K562 (cell line): ENCODE measurements at regions not wholly inside any gene's neighbourhood (a gene's known extent, or its start where the extent isn't known, plus 50 kb on each side); places are given as distances from the start of the nearest gene placed in this dataset.
A peak's percentile ranks its signal among the peaks of the same experiment; 100 is the strongest.

Experiments used
- ATAC-seq: fragments of 200-7000 bp; cut with Tn5 transposase; 3 replicates; pipeline ENCODE4 v1.9.1; 2020; ENCODE audit warnings: moderate library complexity
- BruUV-seq: library from RNA; stranded (reverse); fragments of 400-500 nt; replicated peaks from 2 replicates; lab custom pipeline; 2021; lab: Mats Ljungman, UMichigan
- CTCF ChIA-PET: fragments of 300-600 bp; formaldehyde crosslinking; extraction: SDS; loops from one replicate; lab custom pipeline; 2021; ENCODE audit warnings: low intra/inter-chr PET ratio; lab: Yijun Ruan, JAX
- POLR2A ChIA-PET: fragments of 300-600, 350-650 bp; sonication (Branson Sonifier 250); formaldehyde crosslinking; extraction: SDS; loops from one replicate; lab custom pipeline; 2021; ENCODE audit warnings: antibody characterized with exemption, inconsistent platforms; lab: Yijun Ruan, JAX
- DNase-seq, 4 experiments: peaks; one replicate each; pipeline versions ENCODE4 v3.0.0 to v3.0.0-alpha.2; 2011 to 2018; ENCODE audit warnings: low spot score in 3 of 4, mixed read lengths in 3 of 4; ENCODE audit errors: extremely low read depth in 1 of 4
- FAIRE-seq: peaks from 2 replicates; lab custom pipeline; 2011; peaks lifted over from hg19 to GRCh38; lab: Jason Lieb, UNC
- H2AFZ ChIP-seq: 2 replicates; pipeline ENCODE4 v1.6.0; 2011; ENCODE audit warnings: low read depth, low read length, control low read depth, inconsistent platforms
- H3K27ac ChIP-seq: fragments of 200-600 bp; 3 replicates; pipeline ENCODE4 v1.8.0; 2011; ENCODE audit warnings: low read depth, mild to moderate bottlenecking, control low read depth, inconsistent platforms, low read length, moderate library complexity, mixed read lengths; ENCODE audit errors: extremely low read depth
- H3K27me3 ChIP-seq, 2 experiments: fragments of 300-600 bp in 1 of 2; 2 replicates in 1 of 2; 3 replicates in 1 of 2; pipeline versions ENCODE4 v1.6.0 to v1.8.0; 2011; ENCODE audit warnings: inconsistent platforms in 2 of 2, low read length in 2 of 2, mild to moderate bottlenecking in 1 of 2, mixed read lengths in 1 of 2, moderate library complexity in 1 of 2; ENCODE audit not compliant: control insufficient read depth in 2 of 2, insufficient read depth in 2 of 2
- H3K36me3 ChIP-seq: fragments of 300-600 bp; 3 replicates; pipeline ENCODE4 v1.8.0; 2011; ENCODE audit warnings: mild to moderate bottlenecking, low read length, inconsistent platforms; ENCODE audit not compliant: control insufficient read depth, insufficient read depth
- H3K4me1 ChIP-seq, 2 experiments: fragments of 200-600 bp in 1 of 2; replicated peaks in 1 of 2; 2 replicates in 1 of 2; 3 replicates in 1 of 2; pipeline versions ENCODE4 v1.5.1 to v1.8.0; 2011; ENCODE audit warnings: inconsistent platforms in 2 of 2, low read length in 2 of 2, mild to moderate bottlenecking in 1 of 2, mixed read lengths in 1 of 2, moderate library complexity in 1 of 2; ENCODE audit not compliant: control insufficient read depth in 2 of 2, insufficient read depth in 2 of 2
- H3K4me2 ChIP-seq: 2 replicates; pipeline ENCODE4 v1.6.1; 2011; ENCODE audit warnings: low read length, control low read depth, inconsistent platforms, mixed read lengths; ENCODE audit not compliant: insufficient read depth
- H3K4me3 ChIP-seq: fragments of 200-600 bp; sonication (generic), shearing (Covaris generic); 2 replicates; pipeline ENCODE4 v1.5.1; 2016; ENCODE audit warnings: control low read depth, inconsistent platforms
- H3K79me2 ChIP-seq: fragments of 200-600 bp; 3 replicates; pipeline ENCODE4 v1.8.0; 2011; ENCODE audit warnings: low read length, inconsistent platforms; ENCODE audit not compliant: control insufficient read depth, insufficient read depth
- H3K9ac ChIP-seq, 2 experiments: 2 replicates each; pipeline versions ENCODE4 v1.6.0 to v1.6.1; 2011; ENCODE audit warnings: low read depth in 2 of 2, low read length in 2 of 2, control low read depth in 1 of 2, inconsistent platforms in 1 of 2, mild to moderate bottlenecking in 1 of 2, mixed read lengths in 1 of 2; ENCODE audit not compliant: insufficient read depth in 1 of 2
- H3K9me1 ChIP-seq: one replicate; pipeline ENCODE4 v1.6.0; 2011; ENCODE audit warnings: inconsistent platforms, mild to moderate bottlenecking, low read length, moderate library complexity; ENCODE audit not compliant: control insufficient read depth, insufficient read depth
- H3K9me3 ChIP-seq: replicated peaks from 2 replicates; pipeline ENCODE4 v1.5.1; 2011; ENCODE audit warnings: low read depth, low read length, inconsistent platforms; ENCODE audit not compliant: control insufficient read depth, insufficient read depth
- H4K20me1 ChIP-seq: replicated peaks from 2 replicates; pipeline ENCODE4 v1.6.1; 2011; ENCODE audit warnings: low read length, inconsistent platforms, mixed read lengths; ENCODE audit not compliant: control insufficient read depth, insufficient read depth
- BRD9 ChIP-seq: fragments of 450-650 bp; IDR thresholded peaks from 2 replicates; pipeline ENCODE4 v1.6.1; 2018; ENCODE audit warnings: low read depth; ENCODE audit not compliant: partially characterized antibody
- ELK3 ChIP-seq: fragments of 450-650 bp; formaldehyde crosslinking; IDR thresholded peaks from 2 replicates; pipeline ENCODE4 v1.4.0; 2020; ENCODE audit warnings: mild to moderate bottlenecking
- FOSL1 ChIP-seq: fragments of 200-800 bp; sonication (Bioruptor generic); conservative IDR thresholded peaks from 2 replicates; pipeline ENCODE4 v1.6.1; 2016; ENCODE audit warnings: missing genetic modification characterization, missing compliant biosample characterization
- SNIP1 ChIP-seq: fragments of 450-650 bp; IDR thresholded peaks from 2 replicates; pipeline ENCODE4 v1.7.1; 2017; ENCODE audit warnings: low read depth, mild to moderate bottlenecking
- ZHX1 ChIP-seq: fragments of 150-350 bp; conservative IDR thresholded peaks from 2 replicates; pipeline ENCODE4 v1.6.1; 2014; ENCODE audit warnings: low read length
- ZNF655 ChIP-seq: fragments of 250-450 bp; sonication (Bioruptor Pico); IDR thresholded peaks from 2 replicates; pipeline ENCODE4 v1.5.0; 2021
- WGBS: fragments of 100-300 bp; shearing (Covaris generic); methylation state at CpG from one replicate; pipeline ENCODE4 v1.1.6; 2016; ENCODE audit warnings: low coverage, mixed read lengths; ENCODE audit not compliant: insufficient coverage; ENCODE audit errors: missing lambda C conversion rate; 5-methylcytosine and 5-hydroxymethylcytosine counted together
- in situ Hi-C: fragments of 300-500 bp; cut with MboI; formaldehyde crosslinking; loops from 4 replicates; pipeline ENCODE4 v1.15.0; 2018; ENCODE audit warnings: inconsistent platforms, mixed read lengths
- intact Hi-C: fragments of 100-400 bp; cut with micrococcal nuclease; formaldehyde crosslinking; loops from 2 replicates; pipeline ENCODE4 v1.14.2; 2022
- TF ChIP-seq, protein P1 (sequence below): conservative IDR thresholded peaks from 2 replicates; pipeline ENCODE4 v1.6.1; 2011; ENCODE audit warnings: low read depth, mild to moderate bottlenecking, low read length; ENCODE audit not compliant: control insufficient read depth

GRCh38 chr13:99733346-99733745 lies 232.1 kb downstream of the TM9SF2 start:
- H3K4me1 ChIP-seq, result peaks cover 0 to 3% of the 10 kb centered on the region in 2 experiments; a peak in 1 of 5 replicates
- FAIRE-seq, result peak; percentile 11

GRCh38 chr13:99731747-99732146 lies 230.5 kb downstream of the TM9SF2 start:
- intact Hi-C loops (no loop called here), in situ Hi-C loops (no loop called here)
- H2AFZ ChIP-seq, result no peak overlapping the region
- DNase-seq, result no peak
- no TSS peak for BruUV-seq
- ATAC-seq, result no peak; the same call in 1 of the 3 replicates
- WGBS, result 7% methylated on average over 3 of the region's 4 CpGs
- no peaks in the 10 kb centered on the region for H3K9me3 ChIP-seq
- CTCF ChIA-PET, result no interaction called here
- H3K4me3 ChIP-seq, result no peak overlapping the region
- peaks cover 0 to 3% of the 10 kb centered on the region in 2 experiments; a peak in 1 of 5 replicates for H3K4me1 ChIP-seq
- no peak for FAIRE-seq
- no peaks in the 10 kb centered on the region for H3K36me3 ChIP-seq
- POLR2A ChIA-PET, result interaction anchor here (0.9 kb wide), 1 partner anchor 9 kb away, joined by 4 read pairs; no protein-coding TSS in a partner anchor
- H3K4me2 ChIP-seq, result no peak overlapping the region
- H3K27ac ChIP-seq, result no peak overlapping the region
- H4K20me1 ChIP-seq, result peaks cover 4% of the 10 kb centered on the region; the same call in 1 of the 2 replicates
- H3K79me2 ChIP-seq, result no peaks in the 10 kb centered on the region
- no peaks in the 10 kb centered on the region for H3K9me1 ChIP-seq
- no peak overlapping the region for H3K9ac ChIP-seq
- H3K27me3 ChIP-seq, result peaks cover 0 to 15% of the 10 kb centered on the region in 2 experiments; a peak in 2 of 5 replicates
- TF ChIP-seq BRD9 (no peak), ZHX1 (no peak), ELK3 (CRISPR knock-in tag) (no peak)
- TF ChIP-seq, protein P1, sequence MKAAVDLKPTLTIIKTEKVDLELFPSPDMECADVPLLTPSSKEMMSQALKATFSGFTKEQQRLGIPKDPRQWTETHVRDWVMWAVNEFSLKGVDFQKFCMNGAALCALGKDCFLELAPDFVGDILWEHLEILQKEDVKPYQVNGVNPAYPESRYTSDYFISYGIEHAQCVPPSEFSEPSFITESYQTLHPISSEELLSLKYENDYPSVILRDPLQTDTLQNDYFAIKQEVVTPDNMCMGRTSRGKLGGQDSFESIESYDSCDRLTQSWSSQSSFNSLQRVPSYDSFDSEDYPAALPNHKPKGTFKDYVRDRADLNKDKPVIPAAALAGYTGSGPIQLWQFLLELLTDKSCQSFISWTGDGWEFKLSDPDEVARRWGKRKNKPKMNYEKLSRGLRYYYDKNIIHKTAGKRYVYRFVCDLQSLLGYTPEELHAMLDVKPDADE, result no peak

More at GRCh38 chr13:99733346-99733745, 232.1 kb downstream of the TM9SF2 start:
- H3K79me2 ChIP-seq, result no peaks in the 10 kb centered on the region
- H3K9me1 ChIP-seq, result no peaks in the 10 kb centered on the region
- H3K27me3 ChIP-seq, result peaks cover 0 to 21% of the 10 kb centered on the region in 2 experiments; a peak in 2 of 5 replicates
- no peak overlapping the region for H3K4me2 ChIP-seq
- TF ChIP-seq FOSL1, result 0 out of 2 replicates have a peak, but pooled peaks have one; percentile 29
- no peak for TF ChIP-seq SNIP1
- no peak for TF ChIP-seq ZNF655
- intact Hi-C loops (no loop called here), in situ Hi-C loops (no loop called here)
- BruUV-seq, result no TSS peak
- no peaks in the 10 kb centered on the region for H3K36me3 ChIP-seq
- peaks cover 4% of the 10 kb centered on the region for H4K20me1 ChIP-seq
- no peak overlapping the region for H3K27ac ChIP-seq
- no peak for ATAC-seq
- H3K4me3 ChIP-seq, result no peak overlapping the region
- no peak for DNase-seq
- CTCF ChIA-PET, result no interaction called here
- WGBS, result 11% methylated on average over 7 of the region's 7 CpGs
- no peak overlapping the region for H2AFZ ChIP-seq
- no peaks in the 10 kb centered on the region for H3K9me3 ChIP-seq
- POLR2A ChIA-PET, result no interaction called here
- H3K9ac ChIP-seq, result no peak overlapping the region
